NCI-H526 (cell line): ENCODE measurements at regions not wholly inside any gene's neighbourhood (a gene's known extent, or its start where the extent isn't known, plus 50 kb on each side); places are given as distances from the start of the nearest gene placed in this dataset.
"Not testable (repeated sequence)": the region's sequence is repeated elsewhere in the genome, so short reads cannot be mapped to it uniquely, and the experiment has no call there.

Source experiments
- DNase-seq, 2 experiments: peaks; one replicate each; lab custom pipeline; 2025; lab: John Stamatoyannopoulos, UW

DNA sequence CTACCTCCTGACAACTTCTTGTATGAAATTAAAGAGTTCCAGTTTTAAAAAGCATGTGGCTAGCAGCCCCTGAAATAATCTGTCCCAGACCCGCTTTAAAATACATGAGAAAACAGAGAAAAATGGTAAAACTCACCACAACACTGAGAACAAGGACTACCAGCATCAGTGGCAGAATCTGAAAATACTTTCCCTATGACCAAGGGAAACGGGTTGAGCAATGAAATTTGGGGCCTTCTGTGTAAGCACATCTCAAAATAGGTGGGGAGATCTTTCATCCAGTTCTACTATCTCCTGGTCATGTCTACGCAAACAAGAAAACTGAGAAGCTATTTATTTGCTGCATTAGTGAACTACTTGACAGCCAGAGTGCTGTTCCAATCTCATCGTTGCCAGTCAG is 172.3 kb downstream of the LNPK start:
- no peak for DNase-seq

DNA sequence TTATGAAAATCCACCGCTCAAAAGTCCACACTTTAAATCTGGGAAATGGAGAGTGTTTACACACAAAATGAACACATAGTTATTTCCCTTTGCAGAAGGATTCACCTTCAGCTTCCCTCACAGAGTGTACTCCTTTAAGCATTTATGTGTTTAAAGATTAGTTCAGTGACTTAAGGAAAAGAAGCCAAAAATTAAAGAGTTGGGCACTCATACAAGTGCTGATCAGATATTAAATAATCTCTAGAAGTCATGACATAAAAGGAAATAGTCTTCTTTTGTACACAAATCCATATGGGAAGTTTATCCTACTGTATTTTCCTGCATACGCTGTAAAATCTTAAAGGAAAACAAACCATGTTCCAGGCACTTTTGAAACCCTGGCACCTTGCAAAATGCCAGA is 174.2 kb downstream of the LNPK start:
- no peak for DNase-seq

DNA sequence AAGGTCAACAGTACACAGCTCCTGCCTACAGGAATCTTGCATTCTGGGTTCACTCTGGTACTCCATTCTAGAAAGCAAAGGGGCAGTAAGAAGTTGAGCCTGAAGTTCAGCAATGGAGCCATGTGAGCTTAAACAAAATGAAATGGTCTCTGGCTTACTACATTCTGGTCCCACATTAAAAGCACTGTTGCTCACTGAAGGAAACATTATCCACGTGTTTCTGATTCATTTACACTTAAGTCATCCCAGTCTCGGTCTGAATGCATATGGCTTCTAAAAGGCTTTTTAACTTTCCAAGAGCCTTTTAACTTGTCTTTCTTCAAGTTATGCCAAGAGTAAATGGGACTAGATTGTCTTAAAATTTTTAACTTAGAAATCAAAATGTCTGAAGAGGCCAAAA is 177.8 kb downstream of the LNPK start:
- no peak for DNase-seq

DNA sequence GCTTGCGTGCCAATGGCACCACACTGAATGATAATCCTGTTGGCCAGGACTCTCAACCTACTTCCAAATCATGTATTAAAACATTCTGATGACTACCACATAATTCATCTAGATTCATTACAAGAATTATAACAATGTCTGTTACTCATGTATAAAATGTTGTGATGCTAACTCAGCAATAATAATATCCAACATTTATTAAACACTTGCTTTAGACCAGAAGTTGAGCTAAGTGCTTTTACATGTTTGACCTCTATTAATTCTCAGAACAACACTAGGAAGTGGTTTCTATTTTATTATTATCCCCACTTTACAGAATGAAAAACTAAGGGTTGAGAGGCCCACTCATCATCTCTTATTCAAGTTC is 178.4 kb downstream of the LNPK start:
- DNase-seq, result no peak

DNA sequence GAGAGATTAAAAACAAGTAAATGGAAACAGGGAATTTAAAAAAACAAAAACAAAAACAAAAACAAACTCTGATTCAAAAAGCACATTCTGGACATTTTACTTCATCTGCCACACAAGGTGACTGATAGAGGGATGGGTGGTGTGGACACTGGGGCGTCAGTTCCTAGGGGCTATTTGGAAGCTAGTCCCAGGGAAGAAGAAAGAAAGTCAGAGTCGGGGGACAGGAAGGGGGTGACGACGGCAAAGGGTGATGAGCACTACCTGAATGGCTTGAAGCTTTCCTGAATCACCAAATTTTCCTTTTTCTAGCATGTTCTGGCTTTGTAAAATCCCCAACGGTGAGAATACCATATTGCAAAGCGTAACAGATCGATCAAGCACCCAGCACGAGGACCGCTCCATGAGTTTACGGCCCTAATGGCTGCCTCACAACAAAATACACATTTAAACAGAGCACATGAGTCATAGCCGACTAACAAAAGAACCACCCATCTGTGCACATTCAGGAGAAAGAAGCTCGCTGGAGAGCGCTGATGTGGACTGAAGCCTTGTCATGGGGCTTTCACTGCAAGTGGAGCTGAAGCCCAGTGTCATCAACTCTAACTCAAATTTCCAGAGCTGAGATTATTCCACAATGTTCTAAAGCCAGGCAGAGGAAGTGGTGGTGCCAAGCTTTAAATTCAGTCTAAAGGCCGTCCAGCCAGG is 178.9 kb downstream of the LNPK start:
- no peak for DNase-seq

DNA sequence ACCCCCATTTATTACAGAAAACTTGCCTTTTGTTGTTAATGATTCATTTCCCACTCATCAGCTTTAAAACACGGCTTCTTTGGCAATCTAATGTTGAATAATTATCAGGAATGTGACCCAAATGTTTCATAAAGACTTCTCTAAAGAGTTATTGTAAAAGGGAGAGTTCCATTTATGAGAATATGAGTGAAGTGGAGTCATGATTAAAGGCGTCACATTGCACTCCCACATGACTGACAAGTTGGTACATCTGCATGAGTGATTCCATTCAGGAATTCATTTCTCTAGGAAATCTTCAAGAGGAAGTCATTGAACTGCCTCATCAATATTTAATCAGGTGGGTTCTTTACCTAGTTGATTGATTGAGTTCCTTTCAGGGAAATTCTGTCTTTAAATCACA is 184.8 kb downstream of the LNPK start:
- no peak for DNase-seq

DNA sequence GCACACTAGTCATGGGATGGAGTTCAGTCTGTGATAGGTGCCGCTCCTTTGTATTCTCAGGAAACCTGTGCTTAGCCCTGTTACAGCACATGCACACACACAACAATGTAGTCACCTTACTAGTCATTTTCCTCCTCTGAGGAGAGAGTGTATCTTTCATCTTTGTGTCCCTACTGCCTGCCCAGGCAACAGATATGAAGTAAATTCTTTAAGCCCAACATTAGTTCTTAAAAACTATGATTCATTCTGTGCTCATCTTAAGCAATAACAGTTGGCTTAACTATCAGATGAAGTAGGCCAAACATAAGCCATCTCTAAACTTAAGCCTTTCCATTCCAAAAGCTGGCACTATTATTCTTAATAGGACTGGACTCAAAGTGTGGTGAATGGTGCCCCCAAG is 186.5 kb downstream of the LNPK start:
- DNase-seq, result no peak

DNA sequence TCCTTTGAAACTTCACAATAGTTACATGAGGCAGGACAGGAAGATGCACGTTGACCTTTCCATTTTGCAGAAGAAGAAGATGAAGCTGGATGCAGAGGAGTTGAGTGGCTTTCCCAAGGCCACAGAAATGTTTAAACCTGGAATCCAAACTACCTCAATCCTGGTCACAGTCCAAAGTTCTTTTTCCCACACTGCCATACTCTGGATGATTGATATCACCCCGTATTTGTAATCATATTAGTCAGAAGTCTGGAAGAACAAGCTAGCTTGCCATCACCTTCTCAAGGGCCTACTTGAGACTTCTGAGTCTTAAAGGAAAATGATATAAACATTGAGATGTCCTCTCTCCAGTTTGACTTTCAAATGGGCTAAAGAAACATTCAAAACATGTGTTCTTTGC is 190.1 kb downstream of the LNPK start:
- DNase-seq, result peak in 1 of 2 experiments; percentile 20

DNA sequence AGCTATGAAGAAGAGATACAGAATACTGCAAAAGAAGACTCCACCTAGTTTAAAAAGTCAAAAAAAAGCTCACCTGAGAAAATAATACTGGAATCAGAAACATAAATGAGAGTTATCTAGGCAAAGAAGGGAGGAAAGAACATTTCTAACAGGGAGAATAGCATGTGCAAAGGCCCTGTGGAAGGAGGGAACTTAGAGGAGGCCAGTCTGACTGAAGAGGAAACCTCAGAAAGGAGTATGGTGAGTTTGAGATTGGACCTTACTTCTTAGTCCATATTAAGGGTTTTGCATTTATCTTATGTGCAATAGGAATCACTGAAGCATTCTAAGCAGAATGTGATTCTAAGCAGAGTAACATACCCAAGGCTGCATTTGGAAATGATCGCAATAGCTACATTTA is 193.2 kb downstream of the LNPK start:
- no peak for DNase-seq

DNA sequence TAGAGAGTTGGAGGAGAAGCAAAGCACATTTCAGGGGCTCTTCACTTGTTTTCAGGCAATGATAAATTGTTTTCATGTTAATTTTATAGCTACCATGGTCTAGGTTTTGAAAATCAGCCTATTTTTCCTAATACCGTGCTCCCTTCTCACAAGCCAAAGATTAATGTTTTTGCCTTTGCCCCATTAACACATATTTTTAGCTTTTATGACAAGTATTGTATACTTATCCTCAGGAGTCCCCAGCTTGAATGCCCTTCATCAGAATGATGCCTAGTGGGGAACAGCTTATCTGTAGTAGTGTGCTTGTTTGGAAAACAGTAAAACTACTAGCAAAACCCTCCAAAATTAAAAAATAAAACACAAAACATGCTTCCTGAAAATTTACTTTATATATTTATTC is 194.0 kb downstream of the LNPK start:
- DNase-seq, result no peak

DNA sequence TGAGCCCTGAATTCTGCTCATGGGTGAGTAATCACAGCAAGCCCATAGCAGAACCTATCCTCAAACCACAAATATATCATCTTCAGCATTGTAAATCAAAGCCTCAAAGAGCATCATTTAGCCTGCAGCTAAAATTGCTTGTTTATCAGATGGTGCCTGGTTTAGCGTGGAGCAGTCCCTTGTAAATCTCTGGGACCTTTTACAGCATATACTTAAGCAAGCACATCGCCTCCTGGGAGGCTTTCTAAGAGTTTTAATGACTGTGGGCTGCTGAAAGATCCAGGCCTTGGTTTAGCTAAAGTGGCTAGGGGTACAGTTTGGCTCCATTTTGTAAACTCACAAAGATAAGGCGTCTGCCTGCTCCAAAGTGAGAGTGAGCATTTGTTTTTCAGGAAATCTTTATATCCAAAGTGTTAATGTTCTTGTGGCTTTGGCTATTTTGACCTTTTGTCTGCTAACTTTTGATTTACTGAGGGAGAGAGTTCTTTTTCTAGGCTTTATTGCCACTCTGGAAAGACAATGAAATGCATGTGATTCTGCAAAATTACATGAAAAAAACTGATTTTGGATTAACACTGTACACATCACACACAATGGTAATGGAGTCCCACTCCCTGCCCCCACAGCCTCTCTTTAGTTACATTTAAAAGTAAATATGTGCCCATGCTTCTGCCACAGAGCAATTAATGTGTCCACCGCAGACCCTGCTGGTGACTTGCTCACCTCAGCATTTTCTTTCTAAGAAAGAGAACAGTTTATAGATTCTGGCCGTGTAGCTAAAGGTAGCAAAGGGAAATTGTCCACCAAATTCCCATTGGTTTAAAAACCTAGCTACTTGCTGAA is 194.8 kb downstream of the LNPK start:
- DNase-seq, result no peak

DNA sequence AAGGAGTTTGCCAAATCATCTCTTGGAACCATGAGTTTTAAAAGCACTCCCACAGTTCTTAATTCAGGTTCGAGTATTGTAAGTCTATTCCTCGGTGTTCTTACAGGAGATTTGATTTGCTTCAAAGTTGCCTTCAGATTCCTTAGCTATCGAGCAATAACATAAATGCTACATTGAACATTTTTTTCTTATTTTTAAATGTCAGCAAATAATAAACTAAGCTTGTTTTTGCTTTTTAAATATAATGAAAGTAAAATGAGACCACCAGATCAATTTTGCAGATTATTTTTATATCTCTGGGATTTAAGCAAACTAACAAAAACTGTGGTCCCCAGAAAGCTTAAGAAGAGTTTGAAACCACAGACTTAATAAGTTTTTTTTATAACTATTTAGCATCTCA is 195.5 kb downstream of the LNPK start:
- DNase-seq, result no peak

DNA sequence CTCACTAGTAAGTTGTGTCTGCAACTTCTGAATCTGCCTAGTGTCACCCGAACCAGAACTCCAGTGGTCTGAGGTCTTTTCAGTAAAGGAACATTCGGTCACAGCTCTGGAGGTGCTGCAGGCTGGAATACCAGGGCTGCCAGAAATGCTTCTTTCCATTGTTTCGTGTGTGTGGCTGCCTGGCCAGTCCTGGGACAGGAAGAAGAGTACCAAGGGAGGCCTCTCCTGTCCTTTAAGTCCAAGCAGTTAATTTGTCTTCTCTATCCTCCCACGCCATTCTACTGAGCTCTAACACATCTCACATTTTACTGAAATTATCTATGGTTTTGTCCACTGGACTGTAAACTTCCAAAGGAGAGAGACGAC is 196.0 kb downstream of the LNPK start:
- DNase-seq, result no peak

DNA sequence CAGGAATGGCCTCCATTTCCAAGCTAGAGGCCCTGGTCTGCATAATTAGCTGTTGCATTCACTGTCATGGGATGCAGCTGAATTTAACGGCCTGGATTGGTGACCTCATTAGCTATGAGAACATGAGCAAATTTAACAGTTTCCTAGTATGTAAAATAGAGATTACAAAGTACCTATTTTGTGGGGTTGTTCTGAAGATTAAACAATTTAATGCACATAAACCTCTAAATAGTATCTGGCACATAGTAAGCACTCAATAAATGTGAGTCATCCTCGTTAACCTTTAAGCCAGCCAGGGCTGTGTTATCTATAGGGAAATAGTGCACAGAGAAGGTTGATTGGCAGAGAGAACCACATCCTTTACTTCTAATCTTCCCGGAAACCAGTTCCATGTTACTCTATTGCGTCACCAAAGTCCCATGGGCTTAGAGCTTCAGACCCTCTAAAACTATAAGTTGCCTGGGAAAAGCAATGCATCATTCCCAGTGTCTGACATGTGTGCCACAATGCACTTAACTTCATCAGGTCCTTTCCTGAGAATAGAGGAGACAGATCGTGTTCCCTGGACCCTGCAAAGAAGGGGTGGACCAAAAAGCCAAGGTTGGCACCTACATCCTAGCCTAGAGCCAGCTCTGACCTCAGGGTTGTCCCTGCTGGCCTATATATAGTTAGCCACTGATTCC is 196.5 kb downstream of the LNPK start:
- no peak for DNase-seq

DNA sequence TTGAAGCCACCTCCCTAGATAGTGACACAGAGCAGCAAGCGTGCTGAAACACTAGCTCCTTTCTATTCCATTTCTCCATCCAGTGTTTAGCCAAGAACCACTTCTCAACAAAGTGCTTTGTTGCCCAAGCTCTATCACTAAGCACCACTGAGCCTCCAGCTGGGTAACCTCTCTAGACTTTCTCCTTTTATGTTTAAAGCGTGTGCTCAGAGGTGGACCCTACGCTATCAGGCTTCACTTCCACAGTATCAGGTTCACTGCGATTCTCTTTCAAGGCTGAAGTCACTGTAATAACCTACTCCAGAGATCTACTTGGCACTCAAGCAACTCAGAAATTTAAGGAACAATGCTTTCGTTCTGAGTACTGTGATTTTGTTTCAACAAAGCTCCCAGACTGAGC is 197.9 kb downstream of the LNPK start:
- DNase-seq, result no peak

DNA sequence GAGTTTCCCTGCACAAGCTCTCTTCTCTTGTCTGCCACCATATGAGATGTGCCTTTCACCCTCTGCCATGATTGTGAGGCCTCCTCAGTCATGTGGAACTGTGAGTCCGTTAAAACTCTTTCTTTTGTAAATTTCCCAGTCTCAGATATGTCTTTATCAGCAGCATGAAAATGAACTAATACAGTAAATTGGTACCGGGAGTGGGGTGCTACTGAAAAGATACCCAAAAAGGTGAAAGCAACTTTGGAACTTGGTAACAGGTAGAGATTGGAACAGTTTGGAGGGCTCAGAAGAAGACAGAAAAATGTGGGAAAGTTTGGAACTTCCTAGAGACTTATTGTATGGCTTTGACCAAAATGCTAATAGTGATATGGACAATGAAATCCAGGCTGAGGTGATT is 205.6 kb downstream of the LNPK start:
- not testable (repeated sequence) for DNase-seq

DNA sequence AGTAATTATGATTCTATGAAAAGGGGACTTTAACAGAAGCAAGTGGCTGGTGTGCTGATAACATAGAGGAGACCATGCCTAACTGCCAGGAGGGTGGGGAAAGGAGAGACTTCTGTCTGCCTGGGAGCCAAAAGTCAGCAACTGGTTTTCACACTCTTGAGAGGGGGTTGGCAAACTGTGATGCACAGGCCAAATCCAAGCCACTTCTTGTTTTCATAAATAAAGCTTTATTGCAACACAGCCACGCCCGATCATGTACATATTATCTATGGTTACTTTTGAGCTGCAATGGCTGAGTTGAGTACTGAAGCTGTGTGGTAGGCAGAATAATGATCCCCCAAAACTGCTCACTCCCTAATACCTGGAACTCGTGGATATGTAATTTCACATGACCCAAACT is 208.4 kb downstream of the LNPK start:
- DNase-seq, result no peak

DNA sequence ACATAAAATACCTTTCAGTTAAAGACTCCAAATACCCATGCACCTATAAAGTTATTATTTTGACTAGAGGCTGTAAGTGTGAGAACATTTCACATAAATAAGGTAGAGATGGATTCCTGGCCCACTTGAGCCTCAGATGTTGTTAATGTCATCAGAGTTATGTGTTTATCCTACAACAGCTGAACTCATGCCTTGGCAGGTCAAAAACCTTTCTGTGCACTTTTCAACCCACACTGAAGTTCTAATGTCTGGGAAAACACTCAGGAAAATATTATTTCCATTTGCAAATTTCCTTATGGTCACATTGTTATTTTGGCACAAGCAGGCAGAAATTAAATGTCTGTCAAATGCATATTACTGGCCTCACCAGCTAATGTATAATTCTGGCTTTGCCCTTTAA is 209.2 kb downstream of the LNPK start:
- no peak for DNase-seq

DNA sequence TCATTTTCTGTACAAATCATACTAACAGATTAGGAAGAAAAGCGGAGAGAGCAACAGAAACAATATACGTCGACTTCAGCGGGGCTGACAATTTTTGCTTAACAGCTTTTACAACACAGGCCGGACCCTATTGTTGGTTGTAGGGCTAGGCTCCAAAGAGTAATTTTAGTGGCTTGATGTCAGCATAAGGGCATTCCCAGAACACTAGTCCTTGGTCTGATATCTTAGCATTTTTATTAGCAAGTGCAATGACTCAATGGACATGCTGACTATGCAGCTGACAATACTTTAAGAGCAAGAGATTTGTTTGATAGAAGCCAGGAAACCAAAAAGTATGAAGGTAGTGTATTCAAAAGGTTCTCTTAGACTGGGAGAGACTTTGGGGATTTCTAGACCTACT is 209.9 kb downstream of the LNPK start:
- no peak for DNase-seq

DNA sequence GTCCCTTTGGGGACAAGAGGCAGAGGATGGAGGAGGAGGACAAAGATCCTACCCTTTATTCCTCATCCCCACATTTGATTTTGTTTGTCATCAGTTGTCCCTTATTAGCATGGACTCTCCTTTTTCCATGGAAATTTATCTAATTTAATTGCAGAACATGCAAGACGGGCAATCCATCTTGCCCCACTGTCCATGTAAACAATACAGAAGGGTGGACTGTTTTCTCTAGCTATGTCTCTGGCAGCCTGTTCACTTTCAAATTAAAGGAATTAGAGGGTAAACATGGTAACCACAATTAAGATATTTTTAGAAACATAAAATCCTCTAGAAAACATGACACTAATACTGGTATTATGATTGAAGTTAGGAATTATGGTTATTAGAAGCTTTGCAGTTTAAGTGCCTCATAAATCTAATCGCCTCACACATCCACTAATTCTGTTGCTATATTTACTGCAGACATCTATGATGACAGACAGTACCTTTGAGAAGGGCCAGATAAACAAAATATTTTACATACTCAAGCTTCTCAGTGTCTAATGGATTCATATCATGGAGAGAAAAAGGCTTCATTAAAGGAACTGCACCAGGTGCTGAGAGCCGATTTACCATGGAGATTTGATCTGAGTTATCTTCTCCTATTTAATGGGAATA is 215.5 kb downstream of the LNPK start:
- no peak for DNase-seq

DNA sequence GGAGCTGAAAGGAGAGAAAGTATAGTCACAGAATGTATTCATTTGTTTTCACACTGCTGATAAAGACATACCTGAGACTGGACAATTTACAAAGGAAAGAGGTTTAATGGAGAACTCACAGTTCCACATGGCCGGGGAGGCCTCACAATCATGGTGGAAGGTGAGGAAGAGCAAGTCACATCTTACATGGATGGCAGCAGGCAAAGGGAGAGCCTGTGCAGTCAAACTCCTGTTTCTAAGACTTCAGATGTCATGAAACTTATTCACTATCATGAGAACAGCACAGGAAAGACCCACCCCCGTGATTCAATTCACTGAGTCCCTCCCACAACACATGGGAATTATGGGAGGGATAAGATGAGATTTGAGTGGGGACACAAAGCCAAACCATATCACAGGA is 224.7 kb downstream of the LNPK start:
- DNase-seq, result not testable (repeated sequence)

DNA sequence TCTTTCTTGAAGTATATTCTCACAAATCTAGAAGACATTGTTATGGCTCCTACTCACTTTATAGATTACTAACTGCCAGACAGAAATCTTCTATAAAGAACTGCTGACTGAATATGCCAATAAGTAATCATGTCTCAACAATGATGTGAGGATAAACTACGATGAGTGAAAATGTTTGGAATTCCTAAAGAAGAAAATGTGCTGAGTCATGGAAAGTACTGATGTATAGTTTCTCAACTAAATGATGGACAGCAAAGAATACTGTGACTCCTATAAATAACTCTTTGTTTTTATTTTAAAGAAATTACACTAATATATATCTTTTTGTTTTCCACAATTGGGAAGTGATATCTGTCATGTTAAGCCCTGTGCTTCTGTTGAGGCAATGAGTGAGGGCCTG is 232.9 kb downstream of the LNPK start:
- DNase-seq, result no peak

DNA sequence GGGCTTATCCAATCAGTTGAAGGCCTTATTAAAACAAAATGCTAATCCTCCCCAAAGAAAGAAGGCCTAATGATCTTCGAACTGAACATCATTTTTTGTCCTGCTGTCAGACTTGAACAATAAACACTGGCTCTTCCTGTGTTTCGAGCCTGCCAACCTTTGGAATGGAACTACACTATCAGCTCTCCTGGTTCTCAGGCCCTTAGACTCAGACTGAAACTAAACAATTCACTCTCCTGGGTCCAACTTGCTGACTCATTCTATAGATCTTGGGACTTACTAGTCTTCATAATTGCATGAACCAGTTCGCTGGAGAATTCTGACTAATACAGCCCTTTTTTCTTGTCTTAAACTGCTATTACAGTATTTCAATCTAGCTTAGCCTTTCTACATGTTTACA is 235.2 kb downstream of the LNPK start:
- DNase-seq, result no peak
